ENCODE measurements at regions not wholly inside any gene's neighbourhood (a gene's known extent, or its start where the extent isn't known, plus 50 kb on each side); places are given as distances from the start of the nearest gene placed in this dataset.
"Not testable (repeated sequence)": the region's sequence is repeated elsewhere in the genome, so short reads cannot be mapped to it uniquely, and the experiment has no call there.

DNA sequence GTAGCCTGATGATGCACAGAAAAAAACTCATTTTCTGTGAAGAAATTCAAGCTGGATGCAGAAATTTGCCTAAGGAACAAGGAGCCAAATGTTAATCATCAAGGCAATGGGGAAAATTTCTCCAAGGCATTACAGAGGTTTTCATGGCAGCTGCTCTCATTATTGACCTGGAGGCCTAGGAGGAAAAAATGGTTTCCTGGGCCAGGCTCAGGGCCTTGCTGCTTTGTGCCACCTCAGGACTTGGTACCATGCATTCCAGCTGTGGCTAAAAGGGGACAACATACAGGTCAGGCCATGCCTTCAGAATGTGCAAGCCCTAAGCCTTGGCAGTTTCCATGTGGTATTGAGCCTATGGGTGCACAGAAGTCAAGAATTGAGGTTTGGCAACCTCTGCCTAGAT is 1320.1 kb upstream of the MIR17HG start:
- no peak for DNase-seq

DNA sequence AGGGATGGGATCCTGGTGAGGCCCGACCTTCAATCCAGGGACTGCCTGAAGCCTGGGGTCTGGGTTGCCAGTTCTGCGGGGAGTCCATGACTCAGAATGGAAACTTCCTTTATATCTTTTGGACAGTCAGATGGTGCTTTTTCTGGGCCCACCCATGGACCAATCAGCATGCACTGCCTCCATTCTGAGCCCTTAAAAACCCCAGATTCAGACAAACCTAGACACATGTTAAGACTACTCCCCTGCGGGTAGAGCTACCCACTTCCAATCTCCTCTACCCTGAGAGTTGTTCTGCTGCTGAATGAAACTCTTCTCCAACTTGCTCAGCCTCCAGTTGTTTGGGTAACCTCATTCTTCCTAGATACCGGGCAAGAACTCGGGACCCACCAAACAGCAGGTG is 1315.2 kb upstream of the MIR17HG start:
- no peak for DNase-seq

DNA sequence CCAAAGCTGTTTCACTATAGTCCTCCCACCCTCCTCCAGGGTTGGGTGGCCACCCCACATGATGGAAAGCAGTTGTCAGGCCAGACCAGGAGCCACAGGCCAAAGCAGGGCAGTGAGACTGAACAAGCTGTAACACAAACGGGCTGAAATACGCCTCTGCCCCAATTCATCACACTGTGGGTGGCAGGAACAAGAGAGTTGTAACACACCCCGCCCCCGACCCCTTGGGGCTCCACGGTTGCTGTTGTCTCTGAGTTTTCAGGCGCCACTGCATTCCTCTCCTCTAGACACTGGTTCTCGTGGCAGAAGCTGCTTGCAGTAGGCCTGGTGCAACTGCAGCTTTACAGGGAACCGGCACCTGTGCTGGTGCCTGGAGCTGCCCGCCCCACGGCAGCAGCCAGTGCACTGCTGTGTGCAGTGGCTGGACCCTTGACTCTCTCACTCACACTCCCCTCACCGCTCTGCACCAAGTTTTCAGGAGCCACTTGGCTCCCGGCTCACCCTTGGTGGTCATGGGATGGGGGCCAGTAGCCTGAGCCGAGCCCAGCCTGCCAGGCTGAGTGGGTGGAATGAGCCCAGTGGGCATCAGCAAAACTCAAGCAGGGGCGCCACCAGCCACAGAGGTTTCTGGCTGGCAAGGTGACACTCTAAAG is 1314.5 kb upstream of the MIR17HG start:
- no peak for DNase-seq

DNA sequence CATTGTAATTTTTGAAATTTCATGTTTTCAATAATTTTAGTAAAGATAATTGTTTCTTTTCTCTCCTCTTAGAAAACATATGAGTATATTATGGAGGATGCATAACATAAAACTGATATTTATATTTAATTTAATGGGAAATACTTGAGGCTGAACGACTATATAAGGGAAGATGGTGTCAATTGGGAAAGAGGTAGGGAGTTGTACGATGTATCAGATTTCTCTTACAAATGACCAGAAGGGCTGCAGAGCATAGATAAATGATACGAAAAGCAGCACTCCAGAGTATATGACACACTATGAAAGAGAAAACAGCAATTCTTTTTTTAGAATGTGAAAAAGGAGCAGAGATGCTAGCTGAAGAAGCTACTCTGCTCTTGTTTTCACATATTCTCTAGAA is 1308.0 kb upstream of the MIR17HG start:
- DNase-seq: no peak

DNA sequence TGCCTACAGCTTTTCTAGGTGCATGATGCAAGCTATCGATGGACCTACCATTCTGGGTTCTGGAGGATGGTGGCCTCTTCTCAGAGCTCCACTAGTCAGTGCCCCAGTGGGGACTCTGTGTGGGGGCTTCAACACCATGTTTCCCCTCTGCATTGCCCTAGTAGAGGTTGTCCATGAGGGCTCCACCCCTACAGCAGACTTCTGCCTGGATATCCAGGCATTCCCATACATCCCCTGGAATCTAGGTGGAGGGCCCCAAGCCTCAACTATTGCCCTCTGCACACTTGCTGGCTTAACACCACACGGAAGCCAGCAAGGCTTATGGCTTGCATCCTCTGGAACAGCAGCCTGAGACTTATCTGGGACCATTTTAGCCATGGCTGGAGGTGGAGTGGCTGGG is 1299.9 kb upstream of the MIR17HG start:
- DNase-seq: no peak

DNA sequence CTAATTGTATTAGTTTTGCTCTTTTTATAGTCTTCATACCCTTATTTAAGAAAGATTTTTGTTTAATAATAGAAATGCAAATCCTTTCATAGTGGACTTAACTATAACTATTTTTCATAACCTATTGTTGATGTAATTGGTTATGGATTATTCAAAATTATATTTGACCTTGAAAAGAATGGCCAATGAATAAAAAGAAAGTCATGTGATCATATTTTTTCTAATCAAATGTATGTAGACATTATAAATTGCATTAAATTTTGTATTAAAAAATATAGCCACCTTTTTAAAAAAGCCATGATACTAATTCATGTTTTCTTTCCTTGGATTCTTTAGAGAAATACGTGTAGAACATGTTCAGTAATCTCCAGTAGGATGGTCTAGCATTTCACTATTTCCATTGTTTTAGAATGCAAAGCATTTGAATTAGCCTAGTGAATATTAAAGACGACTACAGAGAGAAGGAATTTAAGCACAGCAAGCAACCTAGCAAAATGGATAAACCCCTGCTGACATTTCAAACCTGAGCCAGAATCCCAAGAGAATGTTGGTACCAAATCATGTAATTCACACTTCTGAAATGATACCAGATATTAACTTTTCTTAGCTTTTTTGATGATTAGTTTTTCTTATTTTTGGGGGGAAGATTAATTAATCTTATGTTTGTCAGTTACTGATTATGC is 1297.4 kb upstream of the MIR17HG start:
- no peak for DNase-seq

DNA sequence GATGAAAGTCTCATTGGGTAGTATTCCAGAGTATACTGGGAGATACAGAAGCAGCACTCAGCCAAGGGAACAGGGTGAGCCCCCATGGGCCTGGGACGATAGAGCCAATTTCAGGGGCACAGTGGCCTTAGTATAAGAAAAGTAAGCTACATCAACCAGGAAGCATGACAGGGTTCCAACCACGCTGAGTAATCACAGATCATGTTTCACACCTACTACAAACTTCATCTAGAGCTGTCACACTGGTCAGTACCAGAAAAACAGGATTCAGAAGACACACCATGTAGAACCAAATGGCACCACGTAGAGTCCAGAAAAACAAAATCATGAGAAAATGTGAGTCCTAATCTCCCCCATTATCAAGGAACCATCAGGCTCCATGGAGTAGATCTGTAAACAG is 1292.4 kb upstream of the MIR17HG start:
- no peak for DNase-seq

DNA sequence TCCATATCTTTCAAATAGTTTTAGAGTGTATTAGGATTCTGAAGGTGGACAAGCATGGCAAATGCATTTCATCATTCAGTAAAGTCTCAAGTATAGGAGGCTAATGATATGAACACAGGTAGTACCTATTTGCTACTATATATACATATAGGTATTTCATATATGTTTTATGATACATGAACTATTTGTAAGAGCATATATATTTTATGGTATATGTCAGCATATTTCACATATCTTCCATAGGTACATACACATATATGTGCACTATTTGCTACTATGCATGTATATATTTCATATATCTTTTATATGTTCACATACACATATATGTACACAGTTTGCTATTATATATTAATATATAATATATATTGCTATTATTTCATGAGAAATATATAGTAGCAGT is 1291.7 kb upstream of the MIR17HG start:
- DNase-seq: no peak

DNA sequence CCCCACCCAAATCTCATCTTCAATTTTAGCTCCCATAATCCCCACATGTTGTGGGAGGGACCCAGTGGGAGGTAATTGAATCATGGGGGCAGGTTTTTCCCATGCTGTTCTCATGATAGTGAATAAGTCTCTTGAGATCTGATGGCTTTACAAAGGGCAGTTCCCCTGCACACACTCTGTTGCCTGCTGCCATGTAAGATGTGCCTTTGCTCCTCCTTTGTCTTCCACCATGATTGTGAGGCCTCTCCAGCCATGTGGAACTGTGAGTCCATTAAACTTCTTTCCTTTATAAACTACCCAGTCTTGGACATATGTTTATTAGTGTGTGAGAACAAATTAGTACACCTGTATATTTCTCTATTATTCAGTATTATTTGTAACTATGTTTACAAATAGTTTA is 1283.3 kb upstream of the MIR17HG start:
- DNase-seq: not testable (repeated sequence)

DNA sequence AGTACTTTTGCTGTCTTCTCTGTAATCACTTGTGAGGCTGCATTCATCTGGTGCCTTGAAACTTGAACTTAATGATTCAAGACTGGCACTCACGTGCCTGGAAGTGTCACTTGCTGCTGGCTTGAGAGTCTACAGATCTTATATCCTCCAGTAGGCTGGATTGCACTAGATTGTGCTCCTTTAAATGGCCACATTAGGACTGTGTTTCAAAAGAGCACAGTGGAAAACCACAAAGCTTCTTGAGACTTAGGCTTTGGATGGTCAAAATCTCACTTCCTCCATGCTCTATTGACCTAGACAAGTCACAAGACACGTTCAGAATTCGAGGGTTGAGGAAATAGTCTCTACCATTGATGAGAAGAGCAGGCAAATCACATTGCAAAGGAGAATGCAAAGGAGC is 1278.8 kb upstream of the MIR17HG start:
- no peak for DNase-seq

DNA sequence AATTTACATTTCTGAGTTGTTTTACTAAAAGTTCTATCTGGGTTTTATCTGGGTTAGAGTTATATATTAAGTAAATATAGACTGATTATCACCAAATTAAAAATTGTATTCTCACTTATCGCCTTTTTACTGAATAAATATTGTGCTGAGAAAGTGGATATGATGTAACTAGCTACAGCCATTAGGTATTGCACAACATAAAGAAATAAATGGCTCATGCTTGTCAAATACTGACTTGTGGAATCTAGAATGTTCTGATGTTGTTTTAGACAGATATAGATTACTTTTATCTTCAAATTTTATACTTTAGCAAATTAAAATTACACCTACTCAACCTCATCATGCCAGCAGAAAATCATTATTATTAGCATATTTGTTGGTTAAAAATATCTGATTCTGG is 1277.1 kb upstream of the MIR17HG start:
- DNase-seq: no peak

DNA sequence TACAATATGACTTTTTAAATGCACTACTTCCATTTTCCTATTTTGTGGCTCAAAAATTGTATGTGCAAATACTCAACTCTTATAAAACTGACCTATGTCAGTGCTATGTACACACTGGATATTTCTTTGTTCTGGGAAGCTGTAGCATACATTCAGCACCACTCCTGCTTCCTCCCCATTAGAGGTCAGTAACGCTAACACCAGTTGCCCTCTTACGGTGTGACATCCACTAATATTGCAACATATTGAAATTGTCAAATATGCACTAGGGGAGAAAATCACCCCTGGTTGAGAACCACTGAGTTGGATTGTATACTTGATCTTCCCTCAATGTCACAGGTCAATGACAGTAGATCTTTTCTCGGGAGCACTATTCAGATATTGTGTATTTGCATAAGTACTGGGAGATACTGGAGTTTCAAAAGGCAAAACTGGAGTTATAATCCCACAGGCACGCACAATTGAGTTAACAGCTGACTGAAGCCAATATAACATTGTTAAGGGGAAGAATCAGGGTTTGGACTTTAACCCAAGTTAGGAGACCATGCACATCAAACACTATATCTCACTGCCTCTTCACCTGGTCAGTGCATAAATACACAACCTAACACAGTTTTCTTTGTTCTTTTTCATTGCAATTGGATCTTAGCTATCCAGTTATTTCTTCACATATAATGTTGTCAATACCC is 1276.5 kb upstream of the MIR17HG start:
- DNase-seq: no peak

DNA sequence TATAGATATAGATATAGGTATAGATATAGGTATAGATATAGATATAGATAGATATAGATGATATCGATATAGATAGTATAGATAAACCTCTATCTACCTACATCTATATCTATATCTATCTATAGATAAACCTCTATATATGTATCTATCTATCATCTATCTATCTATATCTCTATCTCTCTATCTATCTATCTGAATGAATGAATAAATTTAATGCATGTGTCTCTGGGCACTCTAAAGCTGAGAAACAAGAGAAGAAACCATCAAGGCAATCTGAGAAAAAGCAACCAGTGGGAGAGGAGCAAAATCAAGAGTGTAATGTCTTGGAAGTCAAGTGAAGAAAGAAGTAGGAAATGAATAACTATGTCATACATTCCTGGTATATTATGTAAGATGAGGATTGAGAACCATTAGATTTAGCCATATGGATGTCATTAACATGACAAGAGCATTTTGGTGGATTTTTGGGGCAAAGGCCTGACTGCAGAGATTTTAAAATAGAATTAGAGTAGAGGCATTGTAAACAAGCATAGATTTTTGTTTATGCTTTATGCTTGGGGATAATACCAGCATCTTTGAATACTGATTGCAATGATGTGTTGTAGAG is 1262.7 kb upstream of the MIR17HG start:
- DNase-seq: no peak

DNA sequence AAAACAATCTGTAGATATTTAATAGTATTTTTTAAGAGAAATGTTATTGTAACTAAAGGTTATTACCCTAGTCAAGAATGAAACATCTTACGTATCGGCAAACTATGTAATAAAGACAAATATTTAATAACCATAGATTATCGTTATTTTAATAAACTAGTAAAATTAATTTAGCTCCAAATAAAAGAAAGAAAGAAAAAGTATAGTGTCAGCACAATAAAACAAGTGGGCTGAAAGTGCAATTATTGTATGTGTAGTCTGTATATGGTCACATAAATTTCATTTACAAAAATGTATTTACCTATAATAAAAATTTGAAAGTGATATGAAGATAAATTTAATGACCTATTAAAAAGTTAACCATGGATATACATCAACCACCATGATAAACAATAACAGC is 1258.4 kb upstream of the MIR17HG start:
- DNase-seq: no peak

DNA sequence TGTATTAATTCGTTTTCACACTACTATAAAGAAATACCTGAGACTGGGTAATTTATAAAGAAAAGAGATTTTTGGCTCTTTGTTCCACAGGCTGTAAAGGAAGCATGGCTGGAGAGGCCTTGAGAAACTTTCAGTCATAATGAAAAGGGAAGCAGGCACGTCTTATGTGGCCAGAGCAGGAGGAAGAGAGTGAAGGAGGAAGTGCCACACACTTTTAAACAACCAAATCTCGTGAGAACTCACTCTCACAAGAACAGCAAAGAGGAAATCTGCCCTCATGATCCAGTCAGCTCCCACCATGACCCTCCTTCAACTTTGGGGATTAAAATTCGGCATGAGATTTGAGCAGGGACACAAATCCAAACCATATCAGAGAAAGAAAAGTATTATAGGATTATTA is 1255.9 kb upstream of the MIR17HG start:
- DNase-seq: no peak

DNA sequence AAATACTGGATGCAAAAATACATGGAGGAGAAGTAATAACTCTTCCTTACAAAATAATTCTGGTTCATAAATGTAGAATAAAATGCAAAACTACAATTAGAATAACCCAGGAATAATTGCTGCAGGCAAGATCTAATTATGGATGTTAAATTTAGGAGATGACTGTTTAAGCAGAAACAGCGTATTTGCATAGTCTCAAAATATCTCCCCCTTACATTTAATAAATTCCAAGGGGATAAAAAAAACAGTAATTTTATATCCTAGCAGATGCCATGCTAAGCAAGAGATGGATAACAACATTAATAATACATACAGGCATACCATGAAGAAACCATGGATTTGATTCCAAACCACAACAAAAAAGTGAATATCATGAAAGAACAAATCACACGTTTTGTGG is 1253.1 kb upstream of the MIR17HG start:
- DNase-seq: no peak

DNA sequence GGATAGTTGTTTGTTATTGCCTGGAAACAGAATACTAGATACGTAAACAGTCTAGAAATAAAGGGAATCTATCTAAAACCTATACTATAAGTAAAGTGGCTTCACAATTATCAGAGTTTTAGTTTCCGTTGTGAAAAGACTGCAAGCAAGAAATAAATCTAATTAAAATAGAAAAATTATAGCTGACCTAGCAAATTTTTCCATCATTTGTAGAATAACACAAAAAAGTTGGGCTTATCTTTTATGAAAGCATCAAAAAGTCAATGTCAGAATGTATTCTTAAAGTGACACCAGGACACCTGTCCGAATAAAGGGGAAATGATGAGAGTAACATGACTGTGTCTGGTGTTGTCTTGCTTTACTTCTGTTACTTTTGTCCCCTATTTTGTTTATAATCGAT is 1248.9 kb upstream of the MIR17HG start:
- DNase-seq: no peak

DNA sequence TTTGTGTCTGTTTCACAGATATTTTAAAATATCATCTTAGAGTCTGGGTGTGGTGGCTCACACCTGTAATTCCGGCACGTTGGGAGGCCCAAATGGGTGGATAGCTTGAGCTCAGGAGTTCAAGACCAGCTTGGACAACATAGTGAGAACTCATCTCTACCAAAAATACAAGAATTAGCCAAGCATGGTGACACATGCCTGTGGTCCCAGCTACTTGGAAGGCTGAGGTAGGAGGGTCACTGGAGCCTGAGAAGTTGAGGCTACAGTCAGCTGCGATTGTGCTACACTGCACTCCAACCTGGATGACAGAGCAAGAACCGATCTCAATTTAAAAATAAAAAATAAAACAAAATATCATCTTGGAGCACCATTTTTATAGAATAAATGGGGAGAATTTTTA is 1247.6 kb upstream of the MIR17HG start:
- no peak for DNase-seq

DNA sequence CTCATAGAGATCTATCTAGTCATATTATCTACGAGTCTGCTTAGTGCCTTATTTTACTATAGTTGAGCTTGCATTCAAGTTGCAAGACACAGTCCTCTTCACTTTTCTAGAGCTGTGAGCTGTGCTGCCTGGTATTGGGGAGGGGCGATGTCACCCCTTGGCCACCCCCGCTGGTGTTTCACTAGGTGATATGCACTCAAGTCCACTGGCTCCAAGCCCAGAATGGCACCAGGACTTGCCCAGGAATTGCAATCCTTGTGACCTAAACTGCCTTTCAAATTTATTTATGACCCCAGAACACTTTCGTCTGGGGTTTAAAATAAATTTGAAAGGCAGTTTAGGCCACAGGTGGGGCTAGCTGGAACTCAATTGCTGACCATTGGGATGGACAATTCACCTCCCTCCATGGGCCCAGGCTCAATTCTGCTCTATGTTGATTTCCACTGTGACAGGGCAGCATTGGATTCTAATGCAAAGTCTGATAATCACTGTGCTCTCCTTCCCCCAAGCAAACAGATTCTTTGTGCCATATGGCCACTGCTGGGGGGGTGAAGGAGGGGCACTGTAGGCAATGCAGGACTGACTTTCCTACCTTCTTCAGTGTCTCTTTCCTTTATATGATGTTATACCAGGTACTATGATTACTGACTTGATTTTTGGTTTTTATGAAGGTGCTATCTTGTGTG is 1244.2 kb upstream of the MIR17HG start:
- no peak for DNase-seq

DNA sequence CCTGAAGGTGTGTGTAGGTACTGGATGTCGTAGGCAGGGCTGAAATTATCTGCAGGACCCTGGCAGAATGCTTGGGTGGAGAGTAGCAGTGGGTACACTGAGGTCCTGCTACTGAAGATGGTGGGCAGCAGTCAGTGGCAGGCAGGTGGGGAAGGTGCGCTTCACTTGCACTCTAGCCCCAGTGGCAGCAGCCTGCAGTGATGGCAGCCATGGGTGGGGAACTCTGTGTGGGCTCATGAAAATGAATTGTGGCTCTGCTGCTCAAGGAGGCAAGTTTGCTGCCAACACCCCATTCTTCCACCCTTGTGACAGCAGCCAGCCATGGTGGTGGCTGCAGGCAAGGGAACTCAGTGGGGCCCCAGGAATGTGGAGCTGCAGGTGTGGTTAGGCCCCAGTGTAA is 1242.7 kb upstream of the MIR17HG start:
- DNase-seq: no peak

DNA sequence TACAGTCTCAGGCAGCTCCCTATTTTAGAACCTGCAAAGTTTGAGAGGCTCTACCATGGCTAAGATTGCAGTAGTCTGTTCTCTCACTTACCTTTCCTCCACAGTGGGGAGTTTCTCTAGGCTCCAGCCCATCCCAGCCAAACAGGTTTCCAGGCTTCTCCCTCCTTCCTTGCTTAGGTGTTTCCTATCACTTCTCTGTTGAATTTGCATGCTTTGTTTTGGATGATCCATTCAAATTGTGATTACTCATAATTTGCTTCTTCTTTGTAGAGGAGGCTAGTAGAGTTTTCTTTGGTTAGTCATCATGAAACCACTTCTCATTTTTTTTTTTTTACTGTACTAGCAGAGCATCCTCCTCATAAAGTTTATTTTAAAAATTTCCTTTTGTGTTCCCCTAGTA is 1242.2 kb upstream of the MIR17HG start:
- DNase-seq: no peak

DNA sequence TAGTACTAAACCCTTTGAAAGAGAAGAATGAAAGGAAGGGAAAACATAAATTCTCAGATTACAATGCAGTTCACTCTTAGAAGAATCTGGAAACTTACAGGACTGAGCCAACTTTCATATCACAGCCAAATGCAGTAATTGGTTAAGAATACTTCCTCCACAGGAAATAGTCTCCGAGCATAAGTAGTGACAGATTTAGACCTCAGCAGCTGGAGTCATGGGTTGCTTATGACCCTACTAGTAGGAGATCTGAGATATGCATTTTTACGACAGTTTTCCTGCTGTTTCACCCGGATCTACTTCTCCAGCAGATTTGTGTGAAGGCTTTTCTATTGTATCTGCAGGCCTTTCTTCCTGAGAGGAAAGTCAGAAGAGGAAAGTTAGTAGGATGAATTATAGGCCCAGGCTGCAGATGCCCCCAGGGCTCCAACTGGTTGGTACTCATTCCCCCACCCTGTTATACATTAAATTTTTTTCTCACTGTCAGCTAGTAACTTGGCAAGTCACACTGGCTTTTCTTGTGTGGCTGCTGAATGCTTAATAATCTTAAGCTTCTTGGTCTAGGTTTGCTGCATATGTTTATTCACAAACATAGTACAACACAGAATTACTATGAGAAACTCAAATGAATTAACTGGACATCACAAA is 1241.5 kb upstream of the MIR17HG start:
- DNase-seq: no peak

DNA sequence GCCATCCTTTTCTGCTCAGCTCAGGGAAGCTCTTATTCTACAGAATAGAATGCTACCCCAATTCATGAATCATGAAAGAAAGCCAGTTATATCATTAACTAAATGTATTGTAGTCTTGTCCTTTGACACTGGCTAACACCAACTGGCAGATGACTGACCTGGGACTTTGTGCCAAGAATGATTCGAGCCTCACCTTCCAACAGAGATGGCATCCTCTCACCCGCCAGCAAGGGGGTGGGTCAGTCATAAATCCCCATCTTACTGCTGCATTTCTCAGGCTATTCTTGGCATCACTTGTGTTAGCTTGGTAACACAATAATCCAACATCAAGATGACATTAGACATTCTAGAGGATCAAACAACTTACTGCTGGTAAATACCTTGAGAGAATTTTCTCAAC is 1239.8 kb upstream of the MIR17HG start:
- DNase-seq: no peak

Data from CD4-positive, alpha-beta T cell treated with Interleukin-10 for 1 hour (primary cell).